GM21717 (cell line): ENCODE measurements at regions not wholly inside any gene's neighbourhood (a gene's known extent, or its start where the extent isn't known, plus 50 kb on each side); places are given as distances from the start of the nearest gene placed in this dataset.
A peak's percentile ranks its signal among the peaks of the same experiment; 100 is the strongest.

Experiments used
- ATAC-seq: cut with Tn5 transposase; IDR thresholded peaks from one replicate; pipeline ENCODE4 v1.9.1; 2021; ENCODE audit warnings: mild to moderate bottlenecking, moderate library complexity; ENCODE audit not compliant: unreplicated experiment

- ATAC-seq = no peak
Observed at GRCh38 chr2:898319-898718, 52.3 kb upstream of the SNTG2 start.

GRCh38 chr2:897091-897490 is 53.6 kb upstream of the SNTG2 start:
- ATAC-seq = no peak

- ATAC-seq = no peak
Observed at GRCh38 chr2:893311-893710, 57.3 kb upstream of the SNTG2 start.

- ATAC-seq = no peak
Observed at GRCh38 chr2:892892-893291, 57.8 kb upstream of the SNTG2 start.

- ATAC-seq = no peak
Observed at GRCh38 chr2:892401-892800, 58.2 kb upstream of the SNTG2 start.

- ATAC-seq = no peak
Observed at GRCh38 chr2:891734-892133, 58.9 kb upstream of the SNTG2 start.

- no peak for ATAC-seq
Observed at GRCh38 chr2:890791-891190, 59.9 kb upstream of the SNTG2 start.

- no peak for ATAC-seq
Observed at GRCh38 chr2:890214-890613, 60.4 kb upstream of the SNTG2 start.

GRCh38 chr2:888906-889566 is 61.6 kb upstream of the SNTG2 start:
- no peak for ATAC-seq

- no peak for ATAC-seq
Observed at GRCh38 chr2:888211-888801, 62.3 kb upstream of the SNTG2 start.

GRCh38 chr2:887639-888038 is 63.0 kb upstream of the SNTG2 start:
- ATAC-seq = no peak

- no peak for ATAC-seq
Observed at GRCh38 chr2:886072-887022, 64.3 kb upstream of the SNTG2 start.

- ATAC-seq = no peak
Observed at GRCh38 chr2:885230-886071, 65.2 kb upstream of the SNTG2 start.

- no peak for ATAC-seq
Observed at GRCh38 chr2:883803-884748, 66.6 kb upstream of the SNTG2 start.

- ATAC-seq = no peak
Observed at GRCh38 chr2:883260-883802, 67.3 kb upstream of the SNTG2 start.

GRCh38 chr2:881204-881918 is 69.3 kb upstream of the SNTG2 start:
- ATAC-seq = peak; percentile 67

- ATAC-seq = no peak
Observed at GRCh38 chr2:880201-880970, 70.3 kb upstream of the SNTG2 start.

- no peak for ATAC-seq
Observed at GRCh38 chr2:879540-879939, 71.1 kb upstream of the SNTG2 start.
